K562 (cell line): ENCODE measurements at regions not wholly inside any gene's neighbourhood (a gene's known extent, or its start where the extent isn't known, plus 50 kb on each side); places are given as distances from the start of the nearest gene placed in this dataset.

Experiments
- ATAC-seq: fragments of 200-7000 bp; cut with Tn5 transposase; 3 replicates; pipeline ENCODE4 v1.9.1; 2020; ENCODE audit warnings: moderate library complexity
- BruUV-seq: library from RNA; stranded (reverse); fragments of 400-500 nt; replicated peaks from 2 replicates; lab custom pipeline; 2021; lab: Mats Ljungman, UMichigan
- CTCF ChIA-PET: fragments of 300-600 bp; formaldehyde crosslinking; extraction: SDS; loops from one replicate; lab custom pipeline; 2021; ENCODE audit warnings: low intra/inter-chr PET ratio; lab: Yijun Ruan, JAX
- POLR2A ChIA-PET: fragments of 300-600, 350-650 bp; sonication (Branson Sonifier 250); formaldehyde crosslinking; extraction: SDS; loops from one replicate; lab custom pipeline; 2021; ENCODE audit warnings: antibody characterized with exemption, inconsistent platforms; lab: Yijun Ruan, JAX
- DNase-seq, 4 experiments: peaks; one replicate each; pipeline versions ENCODE4 v3.0.0 to v3.0.0-alpha.2; 2011 to 2018; ENCODE audit warnings: low spot score in 3 of 4, mixed read lengths in 3 of 4; ENCODE audit errors: extremely low read depth in 1 of 4
- FAIRE-seq: peaks from 2 replicates; lab custom pipeline; 2011; peaks lifted over from hg19 to GRCh38; lab: Jason Lieb, UNC
- H2AFZ ChIP-seq: 2 replicates; pipeline ENCODE4 v1.6.0; 2011; ENCODE audit warnings: low read depth, low read length, control low read depth, inconsistent platforms
- H3K27ac ChIP-seq: fragments of 200-600 bp; 3 replicates; pipeline ENCODE4 v1.8.0; 2011; ENCODE audit warnings: low read depth, mild to moderate bottlenecking, control low read depth, inconsistent platforms, low read length, moderate library complexity, mixed read lengths; ENCODE audit errors: extremely low read depth
- H3K27me3 ChIP-seq, 2 experiments: fragments of 300-600 bp in 1 of 2; 2 replicates in 1 of 2; 3 replicates in 1 of 2; pipeline versions ENCODE4 v1.6.0 to v1.8.0; 2011; ENCODE audit warnings: inconsistent platforms in 2 of 2, low read length in 2 of 2, mild to moderate bottlenecking in 1 of 2, mixed read lengths in 1 of 2, moderate library complexity in 1 of 2; ENCODE audit not compliant: control insufficient read depth in 2 of 2, insufficient read depth in 2 of 2
- H3K36me3 ChIP-seq: fragments of 300-600 bp; 3 replicates; pipeline ENCODE4 v1.8.0; 2011; ENCODE audit warnings: mild to moderate bottlenecking, low read length, inconsistent platforms; ENCODE audit not compliant: control insufficient read depth, insufficient read depth
- H3K4me1 ChIP-seq, 2 experiments: fragments of 200-600 bp in 1 of 2; replicated peaks in 1 of 2; 2 replicates in 1 of 2; 3 replicates in 1 of 2; pipeline versions ENCODE4 v1.5.1 to v1.8.0; 2011; ENCODE audit warnings: inconsistent platforms in 2 of 2, low read length in 2 of 2, mild to moderate bottlenecking in 1 of 2, mixed read lengths in 1 of 2, moderate library complexity in 1 of 2; ENCODE audit not compliant: control insufficient read depth in 2 of 2, insufficient read depth in 2 of 2
- H3K4me2 ChIP-seq: 2 replicates; pipeline ENCODE4 v1.6.1; 2011; ENCODE audit warnings: low read length, control low read depth, inconsistent platforms, mixed read lengths; ENCODE audit not compliant: insufficient read depth
- H3K4me3 ChIP-seq: fragments of 200-600 bp; sonication (generic), shearing (Covaris generic); 2 replicates; pipeline ENCODE4 v1.5.1; 2016; ENCODE audit warnings: control low read depth, inconsistent platforms
- H3K79me2 ChIP-seq: fragments of 200-600 bp; 3 replicates; pipeline ENCODE4 v1.8.0; 2011; ENCODE audit warnings: low read length, inconsistent platforms; ENCODE audit not compliant: control insufficient read depth, insufficient read depth
- H3K9ac ChIP-seq, 2 experiments: 2 replicates each; pipeline versions ENCODE4 v1.6.0 to v1.6.1; 2011; ENCODE audit warnings: low read depth in 2 of 2, low read length in 2 of 2, control low read depth in 1 of 2, inconsistent platforms in 1 of 2, mild to moderate bottlenecking in 1 of 2, mixed read lengths in 1 of 2; ENCODE audit not compliant: insufficient read depth in 1 of 2
- H3K9me1 ChIP-seq: one replicate; pipeline ENCODE4 v1.6.0; 2011; ENCODE audit warnings: inconsistent platforms, mild to moderate bottlenecking, low read length, moderate library complexity; ENCODE audit not compliant: control insufficient read depth, insufficient read depth
- H3K9me3 ChIP-seq: replicated peaks from 2 replicates; pipeline ENCODE4 v1.5.1; 2011; ENCODE audit warnings: low read depth, low read length, inconsistent platforms; ENCODE audit not compliant: control insufficient read depth, insufficient read depth
- H4K20me1 ChIP-seq: replicated peaks from 2 replicates; pipeline ENCODE4 v1.6.1; 2011; ENCODE audit warnings: low read length, inconsistent platforms, mixed read lengths; ENCODE audit not compliant: control insufficient read depth, insufficient read depth
- CAMTA2 ChIP-seq: fragments of 250-450 bp; sonication (Bioruptor Pico); conservative IDR thresholded peaks from 2 replicates; pipeline ENCODE4 v1.5.1; 2022
- CBX5 ChIP-seq: IDR thresholded peaks from 2 replicates; pipeline ENCODE4 v1.6.1; 2014; ENCODE audit warnings: low read depth, borderline replicate concordance
- CTBP1 ChIP-seq: fragments of 450-650 bp; IDR thresholded peaks from 2 replicates; pipeline ENCODE4 v1.6.1; 2016; ENCODE audit warnings: borderline replicate concordance
- ILK ChIP-seq: fragments of 450-650 bp; IDR thresholded peaks from 2 replicates; pipeline ENCODE4 v1.6.1; 2016; ENCODE audit warnings: missing genetic modification characterization, low read depth, mild to moderate bottlenecking, missing compliant biosample characterization, moderate library complexity, borderline replicate concordance
- LARP7 ChIP-seq: fragments of 450-650 bp; IDR thresholded peaks from 2 replicates; pipeline ENCODE4 v1.6.1; 2016
- TCF3 ChIP-seq: sonication (generic); formaldehyde crosslinking; IDR thresholded peaks from 2 replicates; pipeline ENCODE4 v1.4.0; 2020; ENCODE audit warnings: mild to moderate bottlenecking, missing genetic modification reagents
- THRB ChIP-seq: fragments of 450-650 bp; formaldehyde crosslinking; conservative IDR thresholded peaks from 2 replicates; pipeline ENCODE4 v1.4.0; 2022; ENCODE audit warnings: mild to moderate bottlenecking, missing genetic modification characterization
- XRCC4 ChIP-seq: IDR thresholded peaks from one replicate; pipeline ENCODE4 v1.6.1; 2011; ENCODE audit not compliant: insufficient read depth, insufficient read length; ENCODE audit errors: extremely low read depth
- ZKSCAN1 ChIP-seq: fragments of 150-350 bp; IDR thresholded peaks from 2 replicates; pipeline ENCODE4 v1.6.1; 2016; ENCODE audit warnings: low read depth, low read length
- ZKSCAN8 ChIP-seq: fragments of 200-800 bp; sonication (Bioruptor generic); IDR thresholded peaks from 2 replicates; pipeline ENCODE4 v1.6.1; 2016; ENCODE audit warnings: missing genetic modification characterization, missing compliant biosample characterization
- ZNF184 ChIP-seq: sonication (generic); formaldehyde crosslinking; IDR thresholded peaks from 2 replicates; pipeline ENCODE4 v1.5.0; 2020; ENCODE audit warnings: missing genetic modification reagents
- ZNF232 ChIP-seq: sonication (generic); formaldehyde crosslinking; IDR thresholded peaks from 2 replicates; pipeline ENCODE4 v1.8.0; 2022; ENCODE audit warnings: mild to moderate bottlenecking, missing genetic modification reagents
- ZNF583 ChIP-seq: fragments of 250-450 bp; sonication (Bioruptor Pico); IDR thresholded peaks from 2 replicates; pipeline ENCODE4 v1.4.0; 2020
- WGBS: fragments of 100-300 bp; shearing (Covaris generic); methylation state at CpG from one replicate; pipeline ENCODE4 v1.1.6; 2016; ENCODE audit warnings: low coverage, mixed read lengths; ENCODE audit not compliant: insufficient coverage; ENCODE audit errors: missing lambda C conversion rate; 5-methylcytosine and 5-hydroxymethylcytosine counted together
- in situ Hi-C: fragments of 300-500 bp; cut with MboI; formaldehyde crosslinking; loops from 4 replicates; pipeline ENCODE4 v1.15.0; 2018; ENCODE audit warnings: inconsistent platforms, mixed read lengths
- intact Hi-C: fragments of 100-400 bp; cut with micrococcal nuclease; formaldehyde crosslinking; loops from 2 replicates; pipeline ENCODE4 v1.14.2; 2022
- TF ChIP-seq, protein P1 (sequence below): fragments of 450-650 bp; IDR thresholded peaks from 2 replicates; pipeline ENCODE4 v1.6.1; 2016; ENCODE audit warnings: missing biosample characterization, missing genetic modification characterization
- TF ChIP-seq, protein P2 (sequence below): sonication (generic); formaldehyde crosslinking; IDR thresholded peaks from 2 replicates; pipeline ENCODE4 v1.8.0; 2022; ENCODE audit warnings: missing genetic modification reagents, mild to moderate bottlenecking, borderline replicate concordance

DNA sequence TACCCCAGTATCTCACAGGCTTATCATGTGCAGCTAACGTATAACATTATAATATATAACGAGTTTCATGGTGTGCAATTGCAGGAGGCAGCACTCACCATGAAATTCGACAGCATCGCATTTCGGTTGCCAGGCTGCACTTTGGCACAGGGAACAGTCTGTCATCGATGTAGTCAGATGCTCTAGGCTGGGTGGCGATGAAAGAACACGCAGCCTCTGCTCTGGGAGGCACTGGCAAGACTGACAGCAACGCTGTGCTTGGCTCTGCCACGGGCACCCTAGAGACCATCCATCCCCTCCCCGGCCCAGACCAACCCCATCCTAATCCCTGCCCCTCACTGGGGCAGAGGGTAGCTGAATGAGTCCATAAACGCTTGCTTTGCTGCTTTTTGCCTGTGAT lies 290.8 kb downstream of the MED10 start:
- H3K27ac ChIP-seq, result no peak overlapping the region
- under 1% methylated on average over 12 of the region's 12 CpGs for WGBS
- no peaks in the 10 kb centered on the region for H3K79me2 ChIP-seq
- no TSS peak for BruUV-seq
- H4K20me1 ChIP-seq, result no peaks in the 10 kb centered on the region
- ChIA-PET POLR2A (no interaction called here), CTCF (no interaction called here)
- H3K4me3 ChIP-seq, result no peak overlapping the region
- H3K9me1 ChIP-seq, result no peaks in the 10 kb centered on the region
- H3K27me3 ChIP-seq, result peaks cover 10 to 28% of the 10 kb centered on the region in 2 experiments; a peak in 4 of 5 replicates
- DNase-seq, result no peak
- no peaks in the 10 kb centered on the region for H3K4me1 ChIP-seq
- H3K9me3 ChIP-seq, result no peaks in the 10 kb centered on the region
- no peak for ATAC-seq
- in situ Hi-C loops, result no loop called here
- H3K4me2 ChIP-seq, result no peak overlapping the region
- no peak for TF ChIP-seq ILK
- TF ChIP-seq ZNF232 (CRISPR knock-in tag), result no peak
- TF ChIP-seq TCF3 (CRISPR knock-in tag), result no peak
- no peak for TF ChIP-seq THRB (CRISPR knock-in tag)
- no peak for FAIRE-seq
- no peak overlapping the region for H3K9ac ChIP-seq
- intact Hi-C loops, result no loop called here
- no peak overlapping the region for H2AFZ ChIP-seq
- H3K36me3 ChIP-seq, result no peaks in the 10 kb centered on the region

DNA sequence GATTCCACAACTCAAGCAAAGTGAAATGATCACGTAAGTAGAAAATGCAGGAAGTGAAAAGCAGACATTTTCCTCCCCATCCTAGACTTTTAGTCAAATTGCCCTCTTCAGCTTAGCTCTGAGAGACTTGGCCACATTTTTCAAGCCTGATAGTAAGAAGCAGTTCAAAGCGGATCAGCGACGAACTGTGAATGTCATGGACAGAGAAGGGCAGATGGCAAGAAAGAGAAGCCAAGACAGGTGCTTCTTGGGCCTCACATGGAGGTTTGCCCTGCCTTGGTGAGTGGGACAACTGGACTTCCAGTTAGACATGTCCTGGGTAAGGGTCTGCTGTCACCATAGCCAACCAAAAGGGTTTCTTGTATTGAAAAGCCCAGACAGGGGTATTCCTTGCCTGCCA lies 291.5 kb downstream of the MED10 start:
- POLR2A ChIA-PET, result no interaction called here
- Histone ChIP-seq H3K36me3 (no peaks in the 10 kb centered on the region), H3K27ac (no peak overlapping the region), H3K27me3 (peaks cover 10 to 28% of the 10 kb centered on the region in 2 experiments; a peak in 4 of 5 replicates), H3K4me1 (no peaks in the 10 kb centered on the region), H3K4me3 (no peak overlapping the region), H3K9ac (no peak overlapping the region), H3K9me1 (no peaks in the 10 kb centered on the region), H3K79me2 (no peaks in the 10 kb centered on the region), H4K20me1 (no peaks in the 10 kb centered on the region), H3K4me2 (no peak overlapping the region), H2AFZ (no peak overlapping the region), H3K9me3 (no peaks in the 10 kb centered on the region)
- DNase-seq, result no peak
- in situ Hi-C loops, result no loop called here
- BruUV-seq, result no TSS peak
- no peak for ATAC-seq
- WGBS, result 0% methylated on average over 4 of the region's 4 CpGs
- no peak for FAIRE-seq
- CTCF ChIA-PET, result no interaction called here
- intact Hi-C loops, result no loop called here
- TF ChIP-seq ZNF583 (CRISPR knock-in tag) (no peak), XRCC4 (no peak), CBX5 (no peak), ZNF184 (no peak), ZKSCAN8 (CRISPR knock-in tag) (no peak), CTBP1 (no peak), CAMTA2 (CRISPR knock-in tag) (no peak), LARP7 (no peak), ZKSCAN1 (no peak)
- TF ChIP-seq, protein P1, sequence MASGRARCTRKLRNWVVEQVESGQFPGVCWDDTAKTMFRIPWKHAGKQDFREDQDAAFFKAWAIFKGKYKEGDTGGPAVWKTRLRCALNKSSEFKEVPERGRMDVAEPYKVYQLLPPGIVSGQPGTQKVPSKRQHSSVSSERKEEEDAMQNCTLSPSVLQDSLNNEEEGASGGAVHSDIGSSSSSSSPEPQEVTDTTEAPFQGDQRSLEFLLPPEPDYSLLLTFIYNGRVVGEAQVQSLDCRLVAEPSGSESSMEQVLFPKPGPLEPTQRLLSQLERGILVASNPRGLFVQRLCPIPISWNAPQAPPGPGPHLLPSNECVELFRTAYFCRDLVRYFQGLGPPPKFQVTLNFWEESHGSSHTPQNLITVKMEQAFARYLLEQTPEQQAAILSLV, result no peak
- TF ChIP-seq, protein P2, sequence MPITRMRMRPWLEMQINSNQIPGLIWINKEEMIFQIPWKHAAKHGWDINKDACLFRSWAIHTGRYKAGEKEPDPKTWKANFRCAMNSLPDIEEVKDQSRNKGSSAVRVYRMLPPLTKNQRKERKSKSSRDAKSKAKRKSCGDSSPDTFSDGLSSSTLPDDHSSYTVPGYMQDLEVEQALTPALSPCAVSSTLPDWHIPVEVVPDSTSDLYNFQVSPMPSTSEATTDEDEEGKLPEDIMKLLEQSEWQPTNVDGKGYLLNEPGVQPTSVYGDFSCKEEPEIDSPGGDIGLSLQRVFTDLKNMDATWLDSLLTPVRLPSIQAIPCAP (CRISPR knock-in tag), result no peak
